Nephron (organoid): ENCODE measurements at regions not wholly inside any gene's neighbourhood (a gene's known extent, or its start where the extent isn't known, plus 50 kb on each side); places are given as distances from the start of the nearest gene placed in this dataset.
"Not testable (repeated sequence)": the region's sequence is repeated elsewhere in the genome, so short reads cannot be mapped to it uniquely, and the experiment has no call there.

Experiments
- H3K27ac Mint-ChIP-seq, 3 experiments: 2 replicates each; pipeline ENCODE4 v1.8.0; 2020; ENCODE audit warnings: mixed read lengths in 3 of 3, mild to moderate bottlenecking in 2 of 3, moderate library complexity in 1 of 3
- H3K27me3 Mint-ChIP-seq: 2 replicates; pipeline ENCODE4 v1.8.0; 2021; ENCODE audit warnings: low read depth, mild to moderate bottlenecking, moderate library complexity, mixed read lengths
- H3K36me3 Mint-ChIP-seq: 2 replicates; pipeline ENCODE4 v1.8.0; 2020; ENCODE audit warnings: low read depth, mixed read lengths
- H3K4me1 Mint-ChIP-seq: 2 replicates; pipeline ENCODE4 v1.8.0; 2020; ENCODE audit warnings: mixed read lengths
- H3K4me3 Mint-ChIP-seq, 3 experiments: 2 replicates each; pipeline ENCODE4 v1.8.0; 2020; ENCODE audit warnings: mild to moderate bottlenecking in 3 of 3, mixed read lengths in 3 of 3, moderate library complexity in 2 of 3
- H3K9me3 Mint-ChIP-seq: 2 replicates; pipeline ENCODE4 v1.8.0; 2020; ENCODE audit warnings: mixed read lengths
- CTCF ChIP-seq, 3 experiments: fragments of 200-600 bp; sonication (generic); IDR thresholded peaks; one replicate each; pipeline ENCODE4 v1.5.0; 2021; ENCODE audit warnings: antibody characterized with exemption in 3 of 3; ENCODE audit not compliant: unreplicated experiment in 3 of 3

- Mint-ChIP-seq H3K27ac (no peak overlapping the region), H3K9me3 (peaks cover 13% of the 10 kb centered on the region), H3K4me3 (no peak overlapping the region), H3K4me1 (no peaks in the 10 kb centered on the region), H3K27me3 (no peaks in the 10 kb centered on the region), H3K36me3 (no peaks in the 10 kb centered on the region)
- TF ChIP-seq CTCF (IDR thresholded peaks at IDR 0.05; ENCODE audit: unreplicated experiment in 3 of 3) = no peak
These were observed 660.5 kb upstream of the PCDH10 start for GRCh38 chr4:132488555-132488954.

GRCh38 chr4:132493476-132493875, 655.6 kb upstream of the PCDH10 start:
- peaks cover 4% of the 10 kb centered on the region for H3K9me3 Mint-ChIP-seq
- no peak overlapping the region for H3K27ac Mint-ChIP-seq
- H3K4me1 Mint-ChIP-seq = no peaks in the 10 kb centered on the region
- peaks cover 4% of the 10 kb centered on the region for H3K27me3 Mint-ChIP-seq
- H3K4me3 Mint-ChIP-seq = no peak overlapping the region
- no peaks in the 10 kb centered on the region for H3K36me3 Mint-ChIP-seq
- TF ChIP-seq CTCF (IDR thresholded peaks at IDR 0.05; ENCODE audit: unreplicated experiment in 3 of 3) = peak in 1 of 3 experiments; percentile 28

- H3K9me3 Mint-ChIP-seq, H3K27me3 Mint-ChIP-seq, H3K4me1 Mint-ChIP-seq, H3K27ac Mint-ChIP-seq, H3K4me3 Mint-ChIP-seq, H3K36me3 Mint-ChIP-seq: not testable (repeated sequence)
These were observed 653.8 kb upstream of the PCDH10 start for GRCh38 chr4:132495267-132495812.

GRCh38 chr4:132498215-132498614, 650.9 kb upstream of the PCDH10 start:
- no peak for TF ChIP-seq CTCF (IDR thresholded peaks at IDR 0.05; ENCODE audit: unreplicated experiment in 3 of 3)
- Mint-ChIP-seq H3K27me3 (peaks cover 4% of the 10 kb centered on the region), H3K27ac (no peak overlapping the region), H3K4me1 (no peaks in the 10 kb centered on the region), H3K36me3 (no peaks in the 10 kb centered on the region), H3K9me3 (no peaks in the 10 kb centered on the region), H3K4me3 (no peak overlapping the region)

GRCh38 chr4:132502096-132502552, 647.0 kb upstream of the PCDH10 start:
- H3K4me3 Mint-ChIP-seq = no peak overlapping the region
- H3K9me3 Mint-ChIP-seq = no peaks in the 10 kb centered on the region
- no peaks in the 10 kb centered on the region for H3K36me3 Mint-ChIP-seq
- H3K27me3 Mint-ChIP-seq = no peaks in the 10 kb centered on the region
- TF ChIP-seq CTCF (IDR thresholded peaks at IDR 0.05; ENCODE audit: unreplicated experiment in 3 of 3) = no peak
- H3K4me1 Mint-ChIP-seq = no peaks in the 10 kb centered on the region
- no peak overlapping the region for H3K27ac Mint-ChIP-seq

GRCh38 chr4:132504438-132504837, 644.7 kb upstream of the PCDH10 start:
- Mint-ChIP-seq H3K36me3 (no peaks in the 10 kb centered on the region), H3K27me3 (no peaks in the 10 kb centered on the region), H3K4me3 (no peak overlapping the region), H3K4me1 (no peaks in the 10 kb centered on the region), H3K27ac (no peak overlapping the region), H3K9me3 (no peaks in the 10 kb centered on the region)
- TF ChIP-seq CTCF (IDR thresholded peaks at IDR 0.05; ENCODE audit: unreplicated experiment in 3 of 3) = no peak
